ENCODE measurements at regions not wholly inside any gene's neighbourhood (a gene's known extent, or its start where the extent isn't known, plus 50 kb on each side); places are given as distances from the start of the nearest gene placed in this dataset.

GRCh38 chr3:187855131-187855530 lies 109.9 kb upstream of the BCL6 start:
- Histone ChIP-seq H3K79me2 (ENCODE audit: low read depth) (no peaks in the 10 kb centered on the region), H3K27ac (no peak overlapping the region), H3K4me1 (replicated peaks; ENCODE audit: insufficient read depth) (peaks cover 14% of the 10 kb centered on the region), H3K9me3 (ENCODE audit: insufficient read depth, low read depth) (peaks cover 4% of the 10 kb centered on the region), H3K4me3 (no peak overlapping the region), H3F3A (ENCODE audit: insufficient read depth, low read depth) (peaks cover 6% of the 10 kb centered on the region; the same call in 1 of the 2 replicates), H3K9me2 (ENCODE audit: insufficient read depth) (no peaks in the 10 kb centered on the region), H4K20me1 (ENCODE audit: insufficient read depth) (no peaks in the 10 kb centered on the region), H2AFZ (no peak overlapping the region), H3K27me3 (ENCODE audit: insufficient read depth, low read depth) (no peaks in the 10 kb centered on the region), H3K4me2 (no peak overlapping the region), H3K36me3 (ENCODE audit: low read depth) (no peaks in the 10 kb centered on the region)
- intact Hi-C loops (cut with micrococcal nuclease; ENCODE audit: unreplicated experiment): no loop called here
- no TSS peak for BruUV-seq (replicated peaks)
- POLR2A ChIA-PET (ENCODE audit: unreplicated experiment): no interaction called here
- DNase-seq: no peak
- TF ChIP-seq EZH2 (IDR thresholded peaks at IDR 0.05; ENCODE audit: low read depth) (no peak), CTCF (conservative IDR thresholded peaks at IDR 0.05) (no peak)
- CTCF ChIA-PET: no interaction called here

GRCh38 chr3:187856555-187856954 lies 111.3 kb upstream of the BCL6 start:
- no TSS peak for BruUV-seq (replicated peaks)
- H4K20me1 ChIP-seq (ENCODE audit: insufficient read depth): no peaks in the 10 kb centered on the region
- H3K27ac ChIP-seq: no peak overlapping the region
- H3K4me3 ChIP-seq: no peak overlapping the region
- no peaks in the 10 kb centered on the region for H3F3A ChIP-seq (ENCODE audit: insufficient read depth, low read depth)
- H3K9me2 ChIP-seq (ENCODE audit: insufficient read depth): no peaks in the 10 kb centered on the region
- intact Hi-C loops (cut with micrococcal nuclease; ENCODE audit: unreplicated experiment): no loop called here
- H3K4me1 ChIP-seq (replicated peaks; ENCODE audit: insufficient read depth): peaks cover under 1% of the 10 kb centered on the region; the same call in 1 of the 2 replicates
- no peaks in the 10 kb centered on the region for H3K79me2 ChIP-seq (ENCODE audit: low read depth)
- POLR2A ChIA-PET (ENCODE audit: unreplicated experiment): no interaction called here
- peaks cover 10% of the 10 kb centered on the region for H3K9me3 ChIP-seq (ENCODE audit: insufficient read depth, low read depth)
- no peaks in the 10 kb centered on the region for H3K27me3 ChIP-seq (ENCODE audit: insufficient read depth, low read depth)
- TF ChIP-seq EZH2 (IDR thresholded peaks at IDR 0.05; ENCODE audit: low read depth) (no peak), CTCF (conservative IDR thresholded peaks at IDR 0.05) (no peak)
- no peaks in the 10 kb centered on the region for H3K36me3 ChIP-seq (ENCODE audit: low read depth)
- H2AFZ ChIP-seq: no peak overlapping the region
- peak in 1 of 2 experiments; percentile 4 for DNase-seq
- CTCF ChIA-PET: no interaction called here
- no peak overlapping the region for H3K4me2 ChIP-seq

GRCh38 chr3:187858041-187858440 lies 112.8 kb upstream of the BCL6 start:
- H3F3A ChIP-seq (ENCODE audit: insufficient read depth, low read depth): no peaks in the 10 kb centered on the region
- no peaks in the 10 kb centered on the region for H3K79me2 ChIP-seq (ENCODE audit: low read depth)
- peak in 1 of 2 experiments; percentile 21 for DNase-seq
- H3K9me2 ChIP-seq (ENCODE audit: insufficient read depth): no peaks in the 10 kb centered on the region
- H4K20me1 ChIP-seq (ENCODE audit: insufficient read depth): no peaks in the 10 kb centered on the region
- no peak for TF ChIP-seq EZH2 (IDR thresholded peaks at IDR 0.05; ENCODE audit: low read depth)
- no peak for TF ChIP-seq CTCF (conservative IDR thresholded peaks at IDR 0.05)
- no peak overlapping the region for H3K27ac ChIP-seq
- no peaks in the 10 kb centered on the region for H3K36me3 ChIP-seq (ENCODE audit: low read depth)
- no peak overlapping the region for H2AFZ ChIP-seq
- no peak overlapping the region for H3K4me3 ChIP-seq
- BruUV-seq (replicated peaks): no TSS peak
- peaks cover 6% of the 10 kb centered on the region for H3K9me3 ChIP-seq (ENCODE audit: insufficient read depth, low read depth)
- POLR2A ChIA-PET (ENCODE audit: unreplicated experiment): no interaction called here
- CTCF ChIA-PET: no interaction called here
- intact Hi-C loops (cut with micrococcal nuclease; ENCODE audit: unreplicated experiment): no loop called here
- no peak overlapping the region for H3K4me2 ChIP-seq
- H3K27me3 ChIP-seq (ENCODE audit: insufficient read depth, low read depth): no peaks in the 10 kb centered on the region
- no peaks in the 10 kb centered on the region for H3K4me1 ChIP-seq (replicated peaks; ENCODE audit: insufficient read depth)

All from PC-9 (cell line).